ENCODE measurements at regions not wholly inside any gene's neighbourhood (a gene's known extent, or its start where the extent isn't known, plus 50 kb on each side); places are given as distances from the start of the nearest gene placed in this dataset.

DNA sequence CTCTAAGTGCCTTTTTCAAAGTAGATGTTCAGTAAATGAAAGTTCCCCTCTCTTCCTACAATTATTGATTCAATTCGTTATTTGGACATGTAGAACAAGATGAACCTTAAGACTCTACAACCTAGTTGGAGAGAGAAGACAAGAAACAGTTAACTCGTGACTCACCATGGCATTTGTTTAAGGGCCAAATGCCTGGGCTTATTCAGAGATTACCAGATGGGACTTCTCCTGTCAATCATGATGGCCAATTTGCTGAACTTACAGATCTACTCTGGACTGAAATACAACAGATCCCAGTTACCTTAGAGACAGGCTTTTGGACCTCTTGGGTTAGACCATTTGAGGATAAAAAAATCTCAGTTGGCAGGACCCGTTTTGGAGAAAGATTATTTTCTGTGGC, 93.5 kb downstream of the C1orf94 start:
- H3K4me1 ChIP-seq (ENCODE audit: control insufficient read depth in 3 of 3, insufficient read depth in 3 of 3, low read length in 3 of 3) = no peaks in the 10 kb centered on the region
- no peak overlapping the region for H3K27ac ChIP-seq (ENCODE audit: low read depth, low read length)
- peaks cover 4 to 27% (median 9%) of the 10 kb centered on the region in 3 donors for H3K27me3 ChIP-seq (ENCODE audit: control insufficient read depth in 3 of 3, insufficient read depth in 3 of 3, low read length in 3 of 3)
- no peak overlapping the region for H3K4me3 ChIP-seq (ENCODE audit: low read length in 3 of 3)
- no peaks in the 10 kb centered on the region for H3K9me3 ChIP-seq (ENCODE audit: control insufficient read depth in 3 of 3, low read length in 3 of 3)
- no peaks in the 10 kb centered on the region for H3K36me3 ChIP-seq (ENCODE audit: control insufficient read depth in 3 of 3, insufficient read depth in 3 of 3, low read length in 3 of 3)
- no peak overlapping the region for H3K9ac ChIP-seq (ENCODE audit: low read depth in 1 of 3, low read length in 3 of 3)

- Histone ChIP-seq H3K36me3 (ENCODE audit: control insufficient read depth in 3 of 3, insufficient read depth in 3 of 3, low read length in 3 of 3) (no peaks in the 10 kb centered on the region), H3K27me3 (ENCODE audit: control insufficient read depth in 3 of 3, insufficient read depth in 3 of 3, low read length in 3 of 3) (peaks cover 0 to 14% (median 0%) of the 10 kb centered on the region in 3 donors), H3K27ac (ENCODE audit: low read depth, low read length) (no peak overlapping the region), H3K9me3 (ENCODE audit: control insufficient read depth in 3 of 3, low read length in 3 of 3) (no peaks in the 10 kb centered on the region), H3K9ac (ENCODE audit: low read depth in 1 of 3, low read length in 3 of 3) (no peak overlapping the region), H3K4me3 (ENCODE audit: low read length in 3 of 3) (no peak overlapping the region), H3K4me1 (ENCODE audit: control insufficient read depth in 3 of 3, insufficient read depth in 3 of 3, low read length in 3 of 3) (no peaks in the 10 kb centered on the region)
Observed at GRCh38 chr1:34272152-34272551, 95.4 kb downstream of the C1orf94 start.

DNA sequence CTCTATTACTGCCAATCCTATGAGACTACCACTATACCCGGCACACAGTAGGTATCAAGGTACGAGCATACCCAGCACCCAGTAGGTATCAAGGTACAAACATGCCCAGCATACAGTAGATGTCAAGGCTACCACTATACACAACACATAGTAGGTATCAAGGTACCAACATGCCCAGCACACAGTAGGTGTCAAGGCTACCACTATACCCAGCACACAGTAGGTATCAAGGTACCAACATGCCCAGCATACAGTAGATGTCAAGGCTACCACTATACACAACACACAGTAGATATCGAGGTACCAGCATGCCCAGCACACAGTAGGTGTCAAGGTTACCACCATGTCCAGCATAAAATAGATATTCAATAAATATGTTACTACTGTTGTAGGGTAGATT, 98.4 kb downstream of the C1orf94 start:
- Histone ChIP-seq H3K27me3 (ENCODE audit: control insufficient read depth in 3 of 3, insufficient read depth in 3 of 3, low read length in 3 of 3) (peaks cover 0 to 7% (median 0%) of the 10 kb centered on the region in 3 donors), H3K36me3 (ENCODE audit: control insufficient read depth in 3 of 3, insufficient read depth in 3 of 3, low read length in 3 of 3) (no peaks in the 10 kb centered on the region), H3K4me1 (ENCODE audit: control insufficient read depth in 3 of 3, insufficient read depth in 3 of 3, low read length in 3 of 3) (no peaks in the 10 kb centered on the region), H3K4me3 (ENCODE audit: low read length in 3 of 3) (no peak overlapping the region), H3K27ac (ENCODE audit: low read depth, low read length) (no peak overlapping the region), H3K9me3 (ENCODE audit: control insufficient read depth in 3 of 3, low read length in 3 of 3) (no peaks in the 10 kb centered on the region), H3K9ac (ENCODE audit: low read depth in 1 of 3, low read length in 3 of 3) (no peak overlapping the region)

DNA sequence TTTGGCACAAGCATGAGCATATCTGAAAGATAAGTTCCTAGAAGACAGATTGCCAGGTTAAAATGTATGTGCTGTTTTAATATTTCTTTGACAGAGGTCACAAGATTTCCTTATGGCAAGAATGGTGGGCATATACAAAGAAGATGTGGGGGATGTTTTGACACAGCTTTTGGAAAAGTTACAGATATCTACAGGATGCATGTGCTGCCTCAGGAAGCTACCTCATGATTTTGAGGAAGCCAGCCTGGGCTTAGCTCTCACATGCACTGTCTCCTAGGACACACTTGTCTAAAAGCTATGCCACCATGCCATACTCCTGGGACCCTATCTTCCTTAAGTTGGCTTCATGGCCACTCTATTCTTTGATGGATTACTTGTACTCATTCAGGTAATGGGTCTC, 99.9 kb downstream of the C1orf94 start:
- Histone ChIP-seq H3K36me3 (ENCODE audit: control insufficient read depth in 3 of 3, insufficient read depth in 3 of 3, low read length in 3 of 3) (no peaks in the 10 kb centered on the region), H3K9me3 (ENCODE audit: control insufficient read depth in 3 of 3, low read length in 3 of 3) (no peaks in the 10 kb centered on the region), H3K4me3 (ENCODE audit: low read length in 3 of 3) (no peak overlapping the region), H3K27me3 (ENCODE audit: control insufficient read depth in 3 of 3, insufficient read depth in 3 of 3, low read length in 3 of 3) (peaks cover 0 to 11% (median 4%) of the 10 kb centered on the region in 3 donors), H3K9ac (ENCODE audit: low read depth in 1 of 3, low read length in 3 of 3) (no peak overlapping the region), H3K27ac (ENCODE audit: low read depth, low read length) (no peak overlapping the region), H3K4me1 (ENCODE audit: control insufficient read depth in 3 of 3, insufficient read depth in 3 of 3, low read length in 3 of 3) (no peaks in the 10 kb centered on the region)

DNA sequence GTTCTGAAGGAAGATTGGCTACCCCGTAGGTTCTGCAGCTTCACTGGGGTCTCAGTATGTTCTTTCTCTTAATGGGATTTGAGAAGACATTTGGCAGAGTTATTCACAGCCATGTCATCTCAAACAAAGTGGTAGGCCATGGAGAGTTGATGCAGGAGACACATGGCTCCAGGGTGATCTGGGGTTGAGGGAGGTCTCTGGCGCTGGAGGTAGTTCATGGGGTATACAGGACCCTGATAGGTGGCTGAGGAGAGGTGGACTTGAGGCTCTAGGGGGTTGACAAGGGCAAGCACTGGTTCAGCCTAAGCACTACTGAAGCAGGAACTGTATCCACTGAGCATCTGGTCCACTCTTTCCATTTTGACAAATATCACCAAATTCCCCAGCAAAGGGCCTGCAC, 100.4 kb downstream of the C1orf94 start:
- Histone ChIP-seq H3K4me1 (ENCODE audit: control insufficient read depth in 3 of 3, insufficient read depth in 3 of 3, low read length in 3 of 3) (no peaks in the 10 kb centered on the region), H3K36me3 (ENCODE audit: control insufficient read depth in 3 of 3, insufficient read depth in 3 of 3, low read length in 3 of 3) (no peaks in the 10 kb centered on the region), H3K27me3 (ENCODE audit: control insufficient read depth in 3 of 3, insufficient read depth in 3 of 3, low read length in 3 of 3) (peaks cover 0 to 8% (median 4%) of the 10 kb centered on the region in 3 donors), H3K4me3 (ENCODE audit: low read length in 3 of 3) (no peak overlapping the region), H3K9ac (ENCODE audit: low read depth in 1 of 3, low read length in 3 of 3) (no peak overlapping the region), H3K27ac (ENCODE audit: low read depth, low read length) (no peak overlapping the region), H3K9me3 (ENCODE audit: control insufficient read depth in 3 of 3, low read length in 3 of 3) (no peaks in the 10 kb centered on the region)

DNA sequence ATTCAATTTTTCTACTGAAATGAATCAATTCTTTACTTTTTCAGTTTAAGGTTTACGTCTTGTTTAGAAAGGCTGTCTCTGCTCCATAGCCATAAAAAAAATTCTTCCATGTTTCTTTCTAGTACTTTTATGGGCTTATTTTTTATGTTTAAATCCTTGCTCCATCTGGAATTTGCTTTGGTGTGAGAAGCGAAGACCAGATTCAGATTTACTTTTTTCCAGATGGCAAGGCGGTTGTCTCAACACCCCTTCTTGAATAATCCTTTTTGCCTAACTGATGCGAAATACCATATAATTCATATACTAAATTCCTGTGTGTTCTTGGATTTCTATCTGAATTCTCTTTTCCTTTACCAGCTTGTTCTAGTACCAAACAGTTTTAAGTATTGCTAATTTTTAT, 101.5 kb downstream of the C1orf94 start:
- Histone ChIP-seq H3K27me3 (ENCODE audit: control insufficient read depth in 3 of 3, insufficient read depth in 3 of 3, low read length in 3 of 3) (peaks cover 0 to 13% (median 4%) of the 10 kb centered on the region in 3 donors), H3K27ac (ENCODE audit: low read depth, low read length) (no peak overlapping the region), H3K4me1 (ENCODE audit: control insufficient read depth in 3 of 3, insufficient read depth in 3 of 3, low read length in 3 of 3) (no peaks in the 10 kb centered on the region), H3K9ac (ENCODE audit: low read depth in 1 of 3, low read length in 3 of 3) (no peak overlapping the region), H3K4me3 (ENCODE audit: low read length in 3 of 3) (no peak overlapping the region), H3K9me3 (ENCODE audit: control insufficient read depth in 3 of 3, low read length in 3 of 3) (no peaks in the 10 kb centered on the region), H3K36me3 (ENCODE audit: control insufficient read depth in 3 of 3, insufficient read depth in 3 of 3, low read length in 3 of 3) (no peaks in the 10 kb centered on the region)

- Histone ChIP-seq H3K4me3 (ENCODE audit: low read length in 3 of 3) (no peak overlapping the region), H3K9ac (ENCODE audit: low read depth in 1 of 3, low read length in 3 of 3) (no peak overlapping the region), H3K36me3 (ENCODE audit: control insufficient read depth in 3 of 3, insufficient read depth in 3 of 3, low read length in 3 of 3) (no peaks in the 10 kb centered on the region), H3K27me3 (ENCODE audit: control insufficient read depth in 3 of 3, insufficient read depth in 3 of 3, low read length in 3 of 3) (peaks cover 0 to 13% (median 7%) of the 10 kb centered on the region in 3 donors), H3K27ac (ENCODE audit: low read depth, low read length) (no peak overlapping the region), H3K9me3 (ENCODE audit: control insufficient read depth in 3 of 3, low read length in 3 of 3) (no peaks in the 10 kb centered on the region), H3K4me1 (ENCODE audit: control insufficient read depth in 3 of 3, insufficient read depth in 3 of 3, low read length in 3 of 3) (no peaks in the 10 kb centered on the region)
Observed at GRCh38 chr1:34279971-34280370, 103.3 kb downstream of the C1orf94 start.

DNA sequence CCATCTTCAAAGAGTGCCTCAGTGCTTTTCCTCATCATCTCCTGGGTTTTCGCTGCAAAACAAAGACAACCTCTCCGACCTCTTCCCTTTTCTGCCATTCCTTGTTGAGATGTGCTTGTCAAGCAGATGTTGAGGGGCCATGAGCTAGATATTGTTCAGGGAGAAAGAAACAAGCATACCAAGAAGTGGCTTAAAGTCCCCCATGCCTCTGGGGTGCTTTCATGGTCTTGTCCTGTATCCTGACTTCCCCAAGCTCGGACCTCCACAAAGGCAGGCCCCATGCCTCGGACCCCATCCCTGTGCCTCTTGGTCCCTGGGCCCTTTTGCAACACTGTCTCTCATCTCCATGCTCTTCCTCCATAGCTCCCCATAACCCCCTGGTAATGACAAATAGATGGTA, 103.8 kb downstream of the C1orf94 start:
- no peak overlapping the region for H3K4me3 ChIP-seq (ENCODE audit: low read length in 3 of 3)
- no peaks in the 10 kb centered on the region for H3K36me3 ChIP-seq (ENCODE audit: control insufficient read depth in 3 of 3, insufficient read depth in 3 of 3, low read length in 3 of 3)
- peaks cover 0 to 13% (median 9%) of the 10 kb centered on the region in 3 donors for H3K27me3 ChIP-seq (ENCODE audit: control insufficient read depth in 3 of 3, insufficient read depth in 3 of 3, low read length in 3 of 3)
- no peak overlapping the region for H3K9ac ChIP-seq (ENCODE audit: low read depth in 1 of 3, low read length in 3 of 3)
- no peaks in the 10 kb centered on the region for H3K4me1 ChIP-seq (ENCODE audit: control insufficient read depth in 3 of 3, insufficient read depth in 3 of 3, low read length in 3 of 3)
- H3K9me3 ChIP-seq (ENCODE audit: control insufficient read depth in 3 of 3, low read length in 3 of 3) = no peaks in the 10 kb centered on the region
- no peak overlapping the region for H3K27ac ChIP-seq (ENCODE audit: low read depth, low read length)

- H3K36me3 ChIP-seq (ENCODE audit: control insufficient read depth in 3 of 3, insufficient read depth in 3 of 3, low read length in 3 of 3) = no peaks in the 10 kb centered on the region
- H3K9me3 ChIP-seq (ENCODE audit: control insufficient read depth in 3 of 3, low read length in 3 of 3) = no peaks in the 10 kb centered on the region
- no peak overlapping the region for H3K4me3 ChIP-seq (ENCODE audit: low read length in 3 of 3)
- no peak overlapping the region for H3K27ac ChIP-seq (ENCODE audit: low read depth, low read length)
- no peaks in the 10 kb centered on the region for H3K4me1 ChIP-seq (ENCODE audit: control insufficient read depth in 3 of 3, insufficient read depth in 3 of 3, low read length in 3 of 3)
- peaks cover 0 to 13% (median 9%) of the 10 kb centered on the region in 3 donors for H3K27me3 ChIP-seq (ENCODE audit: control insufficient read depth in 3 of 3, insufficient read depth in 3 of 3, low read length in 3 of 3)
- H3K9ac ChIP-seq (ENCODE audit: low read depth in 1 of 3, low read length in 3 of 3) = no peak overlapping the region
Observed at GRCh38 chr1:34283142-34283541, 106.4 kb downstream of the C1orf94 start.

DNA sequence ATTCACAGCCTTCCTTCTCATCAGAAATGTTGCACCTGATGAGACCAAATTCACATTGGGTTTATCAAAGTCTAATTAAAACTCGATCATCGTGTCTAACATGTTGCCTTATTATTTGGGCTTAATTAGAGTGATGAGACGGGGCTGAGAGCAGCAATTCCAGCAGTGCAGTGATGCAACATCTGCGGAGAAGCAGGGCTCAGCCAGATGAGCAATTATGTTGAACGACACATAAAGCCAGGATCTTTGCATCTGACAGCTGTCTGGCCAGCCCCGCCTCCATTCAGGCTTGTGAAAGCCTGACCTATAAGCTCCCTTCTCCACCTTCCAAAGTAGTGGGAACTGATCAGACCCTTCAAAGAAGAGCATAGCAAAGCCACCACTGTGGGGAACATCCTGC, 109.8 kb downstream of the C1orf94 start:
- no peaks in the 10 kb centered on the region for H3K4me1 ChIP-seq (ENCODE audit: control insufficient read depth in 3 of 3, insufficient read depth in 3 of 3, low read length in 3 of 3)
- H3K27me3 ChIP-seq (ENCODE audit: control insufficient read depth in 3 of 3, insufficient read depth in 3 of 3, low read length in 3 of 3) = peaks cover 2 to 10% (median 7%) of the 10 kb centered on the region in 3 donors
- H3K36me3 ChIP-seq (ENCODE audit: control insufficient read depth in 3 of 3, insufficient read depth in 3 of 3, low read length in 3 of 3) = no peaks in the 10 kb centered on the region
- no peaks in the 10 kb centered on the region for H3K9me3 ChIP-seq (ENCODE audit: control insufficient read depth in 3 of 3, low read length in 3 of 3)
- H3K4me3 ChIP-seq (ENCODE audit: low read length in 3 of 3) = no peak overlapping the region
- H3K27ac ChIP-seq (ENCODE audit: low read depth, low read length) = no peak overlapping the region
- no peak overlapping the region for H3K9ac ChIP-seq (ENCODE audit: low read depth in 1 of 3, low read length in 3 of 3)

DNA sequence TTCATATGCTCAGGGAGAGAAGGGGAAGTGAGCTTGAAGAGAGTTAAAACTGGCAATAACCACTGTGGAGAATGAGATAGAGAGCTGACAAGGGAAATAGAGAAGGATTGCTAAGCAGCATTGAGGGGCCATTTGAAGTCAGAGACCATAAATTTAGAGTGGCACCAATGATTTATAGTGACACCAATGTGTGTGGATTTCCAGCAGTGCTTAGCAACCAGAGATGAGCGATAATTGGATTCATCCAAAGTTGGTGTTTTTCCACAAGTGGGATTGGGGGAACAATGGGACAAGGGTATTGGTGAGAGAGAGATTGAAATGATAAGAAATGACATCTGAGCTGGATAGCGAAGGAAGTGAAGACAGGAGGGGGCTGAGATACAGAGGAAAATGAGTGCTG, 114.1 kb downstream of the C1orf94 start:
- Histone ChIP-seq H3K4me1 (ENCODE audit: control insufficient read depth in 3 of 3, insufficient read depth in 3 of 3, low read length in 3 of 3) (no peaks in the 10 kb centered on the region), H3K36me3 (ENCODE audit: control insufficient read depth in 3 of 3, insufficient read depth in 3 of 3, low read length in 3 of 3) (no peaks in the 10 kb centered on the region), H3K9ac (ENCODE audit: low read depth in 1 of 3, low read length in 3 of 3) (no peak overlapping the region), H3K27me3 (ENCODE audit: control insufficient read depth in 3 of 3, insufficient read depth in 3 of 3, low read length in 3 of 3) (peaks cover 2 to 5% (median 2%) of the 10 kb centered on the region in 3 donors), H3K4me3 (ENCODE audit: low read length in 3 of 3) (no peak overlapping the region), H3K27ac (ENCODE audit: low read depth, low read length) (no peak overlapping the region), H3K9me3 (ENCODE audit: control insufficient read depth in 3 of 3, low read length in 3 of 3) (no peaks in the 10 kb centered on the region)

All from skeletal muscle tissue (tissue), 3 donors.